NCI-H446 treated with DMSO at 0.1 percent for 48 hours (cell line): ENCODE measurements at regions not wholly inside any gene's neighbourhood (a gene's known extent, or its start where the extent isn't known, plus 50 kb on each side); places are given as distances from the start of the nearest gene placed in this dataset.
"Not testable (repeated sequence)": the region's sequence is repeated elsewhere in the genome, so short reads cannot be mapped to it uniquely, and the experiment has no call there.

ENCODE experiments used
- DNase-seq: peaks from one replicate; lab custom pipeline; 2025; lab: John Stamatoyannopoulos, UW

DNA sequence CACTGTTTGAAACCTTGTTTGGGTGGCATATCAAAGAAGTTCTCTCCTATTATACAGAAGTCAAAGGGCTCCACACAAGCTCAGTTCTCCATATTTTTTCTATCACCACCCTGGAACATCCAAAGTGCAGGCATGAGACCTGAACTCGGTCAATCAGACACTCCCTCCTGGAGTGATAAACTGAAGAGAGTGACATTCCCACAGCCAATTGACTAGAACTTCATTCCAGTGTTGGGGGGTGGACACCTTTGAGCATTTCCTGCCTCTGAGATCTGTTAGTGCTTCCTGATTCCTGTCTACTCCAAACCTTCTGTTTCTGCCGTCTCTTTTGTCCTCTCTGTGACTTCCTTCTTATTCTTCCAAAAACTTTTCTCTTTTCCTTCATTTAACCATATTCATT is 220.7 kb upstream of the NOX3 start:
- no peak for DNase-seq

DNA sequence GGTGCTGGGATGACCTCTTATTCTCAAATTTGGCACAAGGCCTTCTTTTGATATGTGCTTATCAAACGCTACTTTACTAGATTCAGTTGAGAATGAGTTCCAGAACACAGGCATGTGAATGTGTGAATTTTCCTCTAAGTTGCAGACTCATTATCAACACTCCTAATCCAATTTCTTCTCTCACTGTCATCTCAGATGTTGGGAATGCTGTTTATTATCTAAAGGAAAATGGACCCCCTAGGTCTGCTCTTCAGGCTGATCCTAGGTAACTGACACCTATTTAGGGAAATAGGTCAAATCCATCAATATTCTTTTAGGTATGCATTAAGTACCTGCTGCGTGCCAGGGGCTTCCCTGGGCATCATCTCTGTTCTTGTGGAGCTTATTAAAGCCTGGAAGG is 215.0 kb upstream of the NOX3 start:
- no peak for DNase-seq

DNA sequence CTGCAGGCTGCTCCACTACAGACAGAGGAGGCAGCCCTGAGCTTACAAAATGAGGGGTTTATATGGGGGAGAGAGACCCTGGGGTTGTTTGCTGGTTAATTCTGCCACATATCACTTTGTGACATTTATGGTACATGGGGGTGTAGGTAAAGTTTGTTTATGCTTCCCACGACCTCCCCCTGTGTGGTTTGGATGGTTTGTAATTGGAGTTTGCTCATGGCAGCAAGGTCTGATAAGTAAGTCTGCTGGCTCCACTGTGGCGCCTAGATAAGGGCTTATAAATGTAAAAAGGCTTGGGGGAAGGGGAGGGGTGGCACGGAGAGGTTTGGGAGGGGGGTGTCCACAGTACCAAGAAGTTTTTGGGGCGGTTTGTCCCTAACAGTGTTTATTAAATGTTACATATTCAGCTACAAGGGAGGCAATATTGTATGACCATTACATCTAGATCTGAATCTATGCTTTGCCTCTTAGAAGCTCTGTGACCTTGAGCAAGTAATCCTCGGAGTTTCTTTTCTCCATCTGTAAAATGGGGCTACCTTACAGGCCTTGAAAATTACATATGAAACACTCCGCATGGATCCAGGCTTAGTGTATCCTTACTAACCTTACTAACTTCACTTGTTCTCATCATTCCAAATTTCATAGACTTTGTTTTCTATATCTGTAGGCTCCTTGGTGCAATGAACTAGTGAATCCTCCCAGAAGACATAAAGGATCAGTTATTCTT is 204.8 kb upstream of the NOX3 start:
- DNase-seq = no peak

DNA sequence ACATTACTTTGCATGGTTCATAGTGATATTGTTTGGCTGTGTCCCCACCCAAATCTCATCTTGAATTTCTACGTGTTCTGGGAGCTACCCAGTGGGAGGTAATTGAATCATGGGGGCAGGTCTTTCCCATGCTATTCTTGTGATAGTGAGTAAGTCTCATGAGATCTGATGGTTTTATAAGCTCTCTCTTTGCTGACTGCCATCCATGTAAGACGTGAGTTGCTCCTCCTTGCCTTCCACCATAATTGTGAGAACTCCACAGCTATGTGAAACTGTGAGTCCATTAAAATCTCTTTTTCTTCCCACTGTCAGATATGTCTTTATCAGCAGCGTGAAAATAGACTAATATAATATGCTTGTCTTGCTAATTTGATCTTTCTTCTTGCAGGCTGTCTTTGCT is 200.4 kb upstream of the NOX3 start:
- no peak for DNase-seq

- no peak for DNase-seq
These were observed 198.8 kb upstream of the NOX3 start for GRCh38 chr6:155654474-155654873.

DNA sequence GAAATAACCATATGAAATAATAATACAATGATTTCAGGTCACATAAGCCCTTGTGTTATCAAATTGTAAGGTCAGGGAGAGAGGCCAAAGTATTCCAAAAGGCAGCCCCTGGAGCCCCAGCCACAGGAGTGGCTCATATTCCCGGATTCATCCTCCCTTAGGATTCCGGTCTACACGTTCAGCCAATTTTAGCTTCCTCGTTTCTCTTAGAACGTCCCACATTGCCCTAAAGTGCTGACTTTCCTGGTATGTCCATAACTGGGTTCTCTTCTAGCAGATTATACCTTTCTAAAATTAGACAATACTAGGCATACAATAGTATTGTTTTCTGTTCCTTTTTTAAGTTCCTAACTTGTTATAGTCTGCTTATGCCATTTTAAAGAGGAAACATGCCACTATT is 192.7 kb upstream of the NOX3 start:
- no peak for DNase-seq

DNA sequence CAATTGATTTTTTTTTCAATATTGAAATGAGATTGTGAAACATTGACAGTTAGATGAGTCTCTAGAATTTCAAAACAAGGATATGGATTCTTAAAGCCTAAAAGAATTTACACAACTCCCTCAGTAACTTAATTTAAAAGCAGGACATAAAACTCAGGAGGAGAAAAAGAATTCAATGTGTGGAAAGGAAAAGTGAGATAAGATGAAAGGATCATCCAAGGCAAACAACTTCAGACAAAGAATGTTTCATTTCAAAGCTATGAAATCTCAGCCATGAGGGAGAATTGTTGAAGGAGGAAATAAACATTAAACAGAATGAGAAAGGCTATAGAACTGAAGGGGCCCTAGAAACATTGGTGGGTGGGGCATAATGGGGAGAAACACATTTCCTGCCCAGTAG is 191.7 kb upstream of the NOX3 start:
- no peak for DNase-seq

GRCh38 chr6:155646443-155646842 is 190.8 kb upstream of the NOX3 start:
- DNase-seq = no peak

- DNase-seq = no peak
These were observed 189.7 kb upstream of the NOX3 start for GRCh38 chr6:155645325-155645724.

GRCh38 chr6:155641603-155642002 is 186.0 kb upstream of the NOX3 start:
- no peak for DNase-seq

GRCh38 chr6:155638200-155638599 is 182.6 kb upstream of the NOX3 start:
- no peak for DNase-seq

- no peak for DNase-seq
These were observed 179.8 kb upstream of the NOX3 start for GRCh38 chr6:155635416-155635815.

DNA sequence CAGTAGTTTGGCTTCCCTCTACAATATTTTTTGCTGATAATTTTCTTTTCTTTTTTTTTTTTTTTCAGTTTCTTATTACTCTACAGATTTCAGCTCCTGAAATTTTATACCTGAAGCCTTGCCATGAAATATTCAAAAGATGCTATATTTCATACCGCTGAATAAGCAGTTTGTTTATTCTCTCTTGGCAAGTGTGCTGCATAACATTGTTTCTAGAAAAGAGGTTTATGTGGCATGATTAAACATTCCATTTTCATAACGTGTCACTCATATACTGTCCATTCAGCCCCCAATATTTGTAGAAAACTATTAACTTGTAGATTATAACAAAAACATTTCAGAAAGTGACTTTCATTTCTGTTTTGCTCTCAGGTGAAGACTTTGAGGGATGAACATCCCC is 174.4 kb upstream of the NOX3 start:
- no peak for DNase-seq

- DNase-seq = no peak
These were observed 174.0 kb upstream of the NOX3 start for GRCh38 chr6:155629652-155630051.

DNA sequence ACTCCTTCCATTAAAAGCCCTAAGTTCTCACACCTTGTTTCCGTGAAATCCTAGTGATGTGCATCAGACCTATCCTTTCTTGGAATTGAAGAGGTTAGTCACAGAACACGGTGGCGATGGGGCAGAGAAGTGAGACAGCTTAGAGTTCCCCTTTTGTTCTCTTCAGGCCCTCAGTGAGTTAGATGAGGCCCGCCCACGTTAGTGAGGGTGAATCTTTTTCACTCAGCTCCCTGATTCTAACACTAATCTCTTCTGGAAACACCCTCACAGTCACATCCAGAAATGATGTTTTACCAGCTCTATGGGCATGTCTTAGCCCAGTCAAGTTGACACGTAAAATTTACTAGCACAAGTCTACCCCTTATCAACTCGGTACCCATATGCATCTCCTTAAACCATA is 172.7 kb upstream of the NOX3 start:
- no peak for DNase-seq

- not testable (repeated sequence) for DNase-seq
These were observed 172.1 kb upstream of the NOX3 start for GRCh38 chr6:155627722-155628212.

GRCh38 chr6:155623450-155624178 is 168.0 kb upstream of the NOX3 start:
- DNase-seq = no peak

DNA sequence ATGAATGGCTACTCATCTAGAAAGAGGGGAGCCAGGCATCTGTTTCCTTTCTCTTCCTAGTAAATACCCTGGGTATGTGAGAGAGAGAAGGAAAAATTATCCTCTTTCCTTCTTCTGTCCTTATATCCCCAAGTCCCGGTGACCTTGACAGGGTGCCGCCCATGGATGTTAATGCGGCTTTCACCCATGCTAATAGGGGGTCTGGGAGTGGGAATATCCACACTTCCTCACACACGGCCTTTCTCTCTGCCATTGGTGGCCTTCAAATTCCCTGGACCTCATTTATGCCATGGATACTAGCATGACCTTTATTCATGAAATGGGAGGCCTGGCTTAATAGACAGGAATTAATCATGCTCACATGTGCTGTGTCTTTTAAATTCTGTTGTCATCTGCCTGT is 159.0 kb upstream of the NOX3 start:
- no peak for DNase-seq

GRCh38 chr6:155611742-155612141 is 156.1 kb upstream of the NOX3 start:
- DNase-seq = no peak

- no peak for DNase-seq
These were observed 149.4 kb upstream of the NOX3 start for GRCh38 chr6:155604991-155605390.

GRCh38 chr6:155599561-155599960 is 143.9 kb upstream of the NOX3 start:
- DNase-seq = no peak

- no peak for DNase-seq
These were observed 143.5 kb upstream of the NOX3 start for GRCh38 chr6:155599160-155599559.

DNA sequence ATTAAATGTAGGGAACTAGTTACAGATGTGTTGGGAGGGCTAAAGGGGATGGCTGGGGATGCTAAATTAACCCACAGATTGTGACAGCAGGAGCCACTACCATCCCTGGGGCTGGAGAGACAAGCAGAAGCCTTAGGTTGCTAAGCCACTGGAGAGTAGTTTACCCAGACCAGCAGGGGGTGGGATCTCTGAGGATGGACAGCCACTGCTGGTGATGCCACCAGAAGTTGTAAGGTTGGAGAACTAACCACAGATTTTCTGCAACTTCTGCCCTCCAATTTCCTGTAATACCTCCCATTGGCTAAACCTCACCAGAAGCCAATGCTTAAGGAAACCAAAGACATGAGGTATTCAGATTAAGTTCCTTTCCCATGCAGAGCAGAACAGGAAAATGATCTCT is 139.6 kb upstream of the NOX3 start:
- no peak for DNase-seq

DNA sequence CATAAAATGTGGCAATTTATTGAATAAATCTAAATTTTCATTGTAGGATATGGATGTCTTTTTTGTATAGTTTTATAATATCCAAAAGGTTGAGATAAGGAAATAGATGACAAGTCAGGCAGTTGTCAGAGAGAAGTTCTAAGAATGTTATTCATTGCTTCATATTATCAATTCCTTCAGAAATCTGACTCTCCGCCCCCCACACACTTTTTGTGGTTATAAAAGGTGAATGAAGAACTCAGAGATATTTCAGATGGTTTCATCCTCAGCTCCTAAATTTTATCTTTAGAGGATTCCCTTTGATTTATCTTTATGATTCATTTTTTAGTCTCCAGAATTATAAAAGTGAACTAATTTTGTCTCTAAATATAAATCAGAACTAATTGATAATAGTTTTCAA is 136.1 kb upstream of the NOX3 start:
- no peak for DNase-seq
